ENCODE measurements at regions not wholly inside any gene's neighbourhood (a gene's known extent, or its start where the extent isn't known, plus 50 kb on each side); places are given as distances from the start of the nearest gene placed in this dataset.

GRCh38 chr2:16020389-16021008, 80.1 kb downstream of the MYCN start:
- TF ChIP-seq POLR2A (IDR thresholded peaks at IDR 0.05; ENCODE audit: low read depth, low read length) (no peak), RCOR1 (IDR thresholded peaks at IDR 0.05; ENCODE audit: insufficient replicate concordance, low read length) (no peak), NFE2L2 (IDR thresholded peaks at IDR 0.05; ENCODE audit: low read depth, low read length) (no peak), MAFK (IDR thresholded peaks at IDR 0.05; ENCODE audit: low read depth, low read length) (no peak), CEBPB (IDR thresholded peaks at IDR 0.05; ENCODE audit: low read depth, low read length) (no peak), RAD21 (IDR thresholded peaks at IDR 0.05; ENCODE audit: low read length) (no peak), BHLHE40 (IDR thresholded peaks at IDR 0.05; ENCODE audit: low read depth, low read length) (no peak), RFX5 (IDR thresholded peaks at IDR 0.05; ENCODE audit: low read depth, low read length) (no peak), MAZ (IDR thresholded peaks at IDR 0.05; ENCODE audit: borderline replicate concordance, low read depth, low read length) (no peak), MXI1 (IDR thresholded peaks at IDR 0.05; ENCODE audit: borderline replicate concordance, low read depth, low read length) (no peak), CHD1 (IDR thresholded peaks at IDR 0.05; ENCODE audit: low read depth, low read length) (no peak)
- TF ChIP-seq, protein P1, sequence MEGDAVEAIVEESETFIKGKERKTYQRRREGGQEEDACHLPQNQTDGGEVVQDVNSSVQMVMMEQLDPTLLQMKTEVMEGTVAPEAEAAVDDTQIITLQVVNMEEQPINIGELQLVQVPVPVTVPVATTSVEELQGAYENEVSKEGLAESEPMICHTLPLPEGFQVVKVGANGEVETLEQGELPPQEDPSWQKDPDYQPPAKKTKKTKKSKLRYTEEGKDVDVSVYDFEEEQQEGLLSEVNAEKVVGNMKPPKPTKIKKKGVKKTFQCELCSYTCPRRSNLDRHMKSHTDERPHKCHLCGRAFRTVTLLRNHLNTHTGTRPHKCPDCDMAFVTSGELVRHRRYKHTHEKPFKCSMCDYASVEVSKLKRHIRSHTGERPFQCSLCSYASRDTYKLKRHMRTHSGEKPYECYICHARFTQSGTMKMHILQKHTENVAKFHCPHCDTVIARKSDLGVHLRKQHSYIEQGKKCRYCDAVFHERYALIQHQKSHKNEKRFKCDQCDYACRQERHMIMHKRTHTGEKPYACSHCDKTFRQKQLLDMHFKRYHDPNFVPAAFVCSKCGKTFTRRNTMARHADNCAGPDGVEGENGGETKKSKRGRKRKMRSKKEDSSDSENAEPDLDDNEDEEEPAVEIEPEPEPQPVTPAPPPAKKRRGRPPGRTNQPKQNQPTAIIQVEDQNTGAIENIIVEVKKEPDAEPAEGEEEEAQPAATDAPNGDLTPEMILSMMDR (conservative IDR thresholded peaks at IDR 0.05; ENCODE audit: low read depth, low read length): no peak
- TF ChIP-seq, protein P2, sequence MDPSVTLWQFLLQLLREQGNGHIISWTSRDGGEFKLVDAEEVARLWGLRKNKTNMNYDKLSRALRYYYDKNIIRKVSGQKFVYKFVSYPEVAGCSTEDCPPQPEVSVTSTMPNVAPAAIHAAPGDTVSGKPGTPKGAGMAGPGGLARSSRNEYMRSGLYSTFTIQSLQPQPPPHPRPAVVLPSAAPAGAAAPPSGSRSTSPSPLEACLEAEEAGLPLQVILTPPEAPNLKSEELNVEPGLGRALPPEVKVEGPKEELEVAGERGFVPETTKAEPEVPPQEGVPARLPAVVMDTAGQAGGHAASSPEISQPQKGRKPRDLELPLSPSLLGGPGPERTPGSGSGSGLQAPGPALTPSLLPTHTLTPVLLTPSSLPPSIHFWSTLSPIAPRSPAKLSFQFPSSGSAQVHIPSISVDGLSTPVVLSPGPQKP (IDR thresholded peaks at IDR 0.05; ENCODE audit: borderline replicate concordance, low read depth, low read length): no peak

Measured in IMR-90 (cell line).